ENCODE measurements at regions not wholly inside any gene's neighbourhood (a gene's known extent, or its start where the extent isn't known, plus 50 kb on each side); places are given as distances from the start of the nearest gene placed in this dataset.

- no peak overlapping the region for H3K27ac ChIP-seq
- H3K9ac ChIP-seq, result no peak overlapping the region
- no peaks in the 10 kb centered on the region for H3K9me3 ChIP-seq (ENCODE audit: control insufficient read depth, low read length)
- no peaks in the 10 kb centered on the region for H3K27me3 ChIP-seq (ENCODE audit: control insufficient read depth, insufficient read depth, low read length)
- peaks cover 12% of the 10 kb centered on the region for H3K4me1 ChIP-seq
- H3K36me3 ChIP-seq (ENCODE audit: control insufficient read depth, insufficient read depth, low read length), result no peaks in the 10 kb centered on the region
- no peak overlapping the region for H3K4me2 ChIP-seq (ENCODE audit: low read length)
- peaks cover 60% of the 10 kb centered on the region for H3K79me2 ChIP-seq
- H3K4me3 ChIP-seq (ENCODE audit: low read depth, low read length), result no peak overlapping the region
- no peak overlapping the region for H2AFZ ChIP-seq
- no peak for TF ChIP-seq CTCF (IDR thresholded peaks at IDR 0.05)
These were observed 50.7 kb downstream of the ARHGAP35 start for GRCh38 chr19:46911456-46911855.

GRCh38 chr19:46913198-46913851 lies 52.5 kb downstream of the ARHGAP35 start:
- no peaks in the 10 kb centered on the region for H3K9me3 ChIP-seq (ENCODE audit: control insufficient read depth, low read length)
- no peak overlapping the region for H3K4me3 ChIP-seq (ENCODE audit: low read depth, low read length)
- H3K27me3 ChIP-seq (ENCODE audit: control insufficient read depth, insufficient read depth, low read length), result no peaks in the 10 kb centered on the region
- H2AFZ ChIP-seq, result no peak overlapping the region
- peaks cover 55% of the 10 kb centered on the region for H3K79me2 ChIP-seq
- H3K9ac ChIP-seq, result no peak overlapping the region
- H3K36me3 ChIP-seq (ENCODE audit: control insufficient read depth, insufficient read depth, low read length), result no peaks in the 10 kb centered on the region
- no peak overlapping the region for H3K4me2 ChIP-seq (ENCODE audit: low read length)
- TF ChIP-seq CTCF (IDR thresholded peaks at IDR 0.05), result no peak
- peaks cover 9% of the 10 kb centered on the region for H3K4me1 ChIP-seq
- H3K27ac ChIP-seq, result no peak overlapping the region

- Histone ChIP-seq H3K27ac (no peak overlapping the region), H3K4me2 (ENCODE audit: low read length) (peak overlapping the region; percentile 11), H3K79me2 (peaks cover 52% of the 10 kb centered on the region), H2AFZ (no peak overlapping the region), H3K4me1 (peaks cover 6% of the 10 kb centered on the region), H3K27me3 (ENCODE audit: control insufficient read depth, insufficient read depth, low read length) (no peaks in the 10 kb centered on the region), H3K36me3 (ENCODE audit: control insufficient read depth, insufficient read depth, low read length) (no peaks in the 10 kb centered on the region), H3K4me3 (ENCODE audit: low read depth, low read length) (no peak overlapping the region), H3K9me3 (ENCODE audit: control insufficient read depth, low read length) (no peaks in the 10 kb centered on the region), H3K9ac (no peak overlapping the region)
- TF ChIP-seq CTCF (IDR thresholded peaks at IDR 0.05), result no peak
These were observed 53.1 kb downstream of the ARHGAP35 start for GRCh38 chr19:46913852-46914430.

GRCh38 chr19:46915386-46915785 lies 54.6 kb downstream of the ARHGAP35 start:
- H3K4me1 ChIP-seq, result peaks cover 6% of the 10 kb centered on the region
- no peak overlapping the region for H3K9ac ChIP-seq
- H3K9me3 ChIP-seq (ENCODE audit: control insufficient read depth, low read length), result no peaks in the 10 kb centered on the region
- H3K79me2 ChIP-seq, result peaks cover 52% of the 10 kb centered on the region
- no peaks in the 10 kb centered on the region for H3K27me3 ChIP-seq (ENCODE audit: control insufficient read depth, insufficient read depth, low read length)
- H3K36me3 ChIP-seq (ENCODE audit: control insufficient read depth, insufficient read depth, low read length), result no peaks in the 10 kb centered on the region
- H3K4me3 ChIP-seq (ENCODE audit: low read depth, low read length), result no peak overlapping the region
- H3K4me2 ChIP-seq (ENCODE audit: low read length), result no peak overlapping the region
- H2AFZ ChIP-seq, result no peak overlapping the region
- no peak overlapping the region for H3K27ac ChIP-seq
- no peak for TF ChIP-seq CTCF (IDR thresholded peaks at IDR 0.05)

- H2AFZ ChIP-seq, result no peak overlapping the region
- H3K27ac ChIP-seq, result no peak overlapping the region
- peaks cover 54% of the 10 kb centered on the region for H3K79me2 ChIP-seq
- no peaks in the 10 kb centered on the region for H3K36me3 ChIP-seq (ENCODE audit: control insufficient read depth, insufficient read depth, low read length)
- H3K4me3 ChIP-seq (ENCODE audit: low read depth, low read length), result no peak overlapping the region
- no peak for TF ChIP-seq CTCF (IDR thresholded peaks at IDR 0.05)
- H3K9ac ChIP-seq, result no peak overlapping the region
- peaks cover 6% of the 10 kb centered on the region for H3K4me1 ChIP-seq
- no peak overlapping the region for H3K4me2 ChIP-seq (ENCODE audit: low read length)
- H3K27me3 ChIP-seq (ENCODE audit: control insufficient read depth, insufficient read depth, low read length), result no peaks in the 10 kb centered on the region
- H3K9me3 ChIP-seq (ENCODE audit: control insufficient read depth, low read length), result no peaks in the 10 kb centered on the region
These were observed 56.2 kb downstream of the ARHGAP35 start for GRCh38 chr19:46917002-46917401.
